ENCODE measurements at regions not wholly inside any gene's neighbourhood (a gene's known extent, or its start where the extent isn't known, plus 50 kb on each side); places are given as distances from the start of the nearest gene placed in this dataset.

DNA sequence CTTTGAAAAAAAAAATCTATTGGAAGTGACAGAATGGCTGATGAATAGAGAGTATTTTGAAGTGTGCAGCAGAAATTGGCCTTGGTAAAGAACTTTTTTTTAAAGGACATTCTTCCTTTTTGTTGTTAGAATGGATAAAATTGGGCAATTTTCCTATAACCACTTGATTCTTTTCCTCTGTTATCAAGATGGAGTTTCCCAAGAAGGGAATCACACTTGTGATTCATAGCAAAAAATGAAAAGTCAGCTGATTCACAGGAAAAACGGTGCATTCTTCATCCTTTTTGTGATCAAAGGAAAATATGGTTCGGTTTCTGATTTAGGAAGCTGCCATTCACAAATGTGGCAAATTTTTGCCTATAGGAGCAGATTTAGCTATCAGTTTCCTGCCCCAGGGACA is 486.8 kb downstream of the GBE1 start:
- DNase-seq (ENCODE audit: insufficient read length) (no peak), FAIRE-seq (no peak)

GRCh38 chr3:81270603-81271379 is 490.7 kb downstream of the GBE1 start:
- FAIRE-seq (no peak), DNase-seq (ENCODE audit: insufficient read length) (no peak)
- TF ChIP-seq TAF1 (IDR thresholded peaks at IDR 0.05; ENCODE audit: borderline replicate concordance, low read depth, low read length) (no peak), POLR2AphosphoS5 (IDR thresholded peaks at IDR 0.05; ENCODE audit: low read depth, low read length) (no peak), POLR2A (IDR thresholded peaks at IDR 0.05; ENCODE audit: low read depth, low read length) (no peak)

More for the DNA sequence above, 486.8 kb downstream of the GBE1 start:
- TF ChIP-seq POLR2A (IDR thresholded peaks at IDR 0.05; ENCODE audit: low read depth, low read length) (no peak), POLR2AphosphoS5 (IDR thresholded peaks at IDR 0.05; ENCODE audit: low read depth, low read length) (no peak), TAF1 (IDR thresholded peaks at IDR 0.05; ENCODE audit: borderline replicate concordance, low read depth, low read length) (no peak)

DNA sequence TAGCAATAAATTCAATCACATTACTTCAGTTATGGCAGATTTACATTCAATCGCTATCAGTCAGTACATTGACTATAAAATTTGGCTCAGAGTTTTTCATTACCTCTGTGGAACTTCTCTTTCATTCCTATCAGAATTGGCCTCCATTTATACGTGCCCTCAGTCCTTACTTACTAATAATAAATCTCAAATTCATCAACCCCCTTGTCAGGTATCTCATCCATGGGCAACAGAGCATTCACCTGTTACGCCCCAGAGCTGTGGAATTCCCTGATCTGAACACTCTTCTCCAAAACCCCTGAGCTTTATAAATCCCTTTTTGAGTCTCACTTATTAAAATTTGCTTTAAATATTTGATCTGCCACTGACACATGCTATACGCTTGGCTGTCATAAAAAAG is 492.9 kb downstream of the GBE1 start:
- no peak for DNase-seq (ENCODE audit: insufficient read length)
- no peak for FAIRE-seq
- TF ChIP-seq POLR2A (IDR thresholded peaks at IDR 0.05; ENCODE audit: low read depth, low read length) (no peak), POLR2AphosphoS5 (IDR thresholded peaks at IDR 0.05; ENCODE audit: low read depth, low read length) (no peak), TAF1 (IDR thresholded peaks at IDR 0.05; ENCODE audit: borderline replicate concordance, low read depth, low read length) (no peak)

GRCh38 chr3:81261996-81262395 is 499.4 kb downstream of the GBE1 start:
- FAIRE-seq (no peak), DNase-seq (ENCODE audit: insufficient read length) (no peak)

GRCh38 chr3:81255463-81255862 is 506.0 kb downstream of the GBE1 start:
- FAIRE-seq (no peak), DNase-seq (ENCODE audit: insufficient read length) (no peak)
- TF ChIP-seq POLR2AphosphoS5 (IDR thresholded peaks at IDR 0.05; ENCODE audit: low read depth, low read length) (no peak), TAF1 (IDR thresholded peaks at IDR 0.05; ENCODE audit: borderline replicate concordance, low read depth, low read length) (no peak), POLR2A (IDR thresholded peaks at IDR 0.05; ENCODE audit: low read depth, low read length) (no peak)

More at GRCh38 chr3:81261996-81262395, 499.4 kb downstream of the GBE1 start:
- TF ChIP-seq POLR2AphosphoS5 (IDR thresholded peaks at IDR 0.05; ENCODE audit: low read depth, low read length), result no peak
- TF ChIP-seq TAF1 (IDR thresholded peaks at IDR 0.05; ENCODE audit: borderline replicate concordance, low read depth, low read length), result no peak

- TF ChIP-seq POLR2AphosphoS5 (IDR thresholded peaks at IDR 0.05; ENCODE audit: low read depth, low read length), result no peak
- no peak for TF ChIP-seq TAF1 (IDR thresholded peaks at IDR 0.05; ENCODE audit: borderline replicate concordance, low read depth, low read length)
- TF ChIP-seq POLR2A (IDR thresholded peaks at IDR 0.05; ENCODE audit: low read depth, low read length), result no peak
- no peak for DNase-seq (ENCODE audit: insufficient read length)
- no peak for FAIRE-seq
Observed at GRCh38 chr3:81251096-81251495, 510.3 kb downstream of the GBE1 start.

GRCh38 chr3:81249540-81250029 is 511.9 kb downstream of the GBE1 start:
- FAIRE-seq (no peak), DNase-seq (ENCODE audit: insufficient read length) (no peak)
- TF ChIP-seq POLR2A (IDR thresholded peaks at IDR 0.05; ENCODE audit: low read depth, low read length), result no peak
- TF ChIP-seq TAF1 (IDR thresholded peaks at IDR 0.05; ENCODE audit: borderline replicate concordance, low read depth, low read length), result no peak
- no peak for TF ChIP-seq POLR2AphosphoS5 (IDR thresholded peaks at IDR 0.05; ENCODE audit: low read depth, low read length)

GRCh38 chr3:81245501-81245900 is 515.9 kb downstream of the GBE1 start:
- DNase-seq (ENCODE audit: insufficient read length) (no peak), FAIRE-seq (no peak)
- TF ChIP-seq POLR2A (IDR thresholded peaks at IDR 0.05; ENCODE audit: low read depth, low read length), result no peak
- TF ChIP-seq TAF1 (IDR thresholded peaks at IDR 0.05; ENCODE audit: borderline replicate concordance, low read depth, low read length), result no peak
- TF ChIP-seq POLR2AphosphoS5 (IDR thresholded peaks at IDR 0.05; ENCODE audit: low read depth, low read length), result no peak

- TF ChIP-seq POLR2AphosphoS5 (IDR thresholded peaks at IDR 0.05; ENCODE audit: low read depth, low read length) (no peak), POLR2A (IDR thresholded peaks at IDR 0.05; ENCODE audit: low read depth, low read length) (no peak)
- DNase-seq (ENCODE audit: insufficient read length), result no peak
- FAIRE-seq, result no peak
Observed at GRCh38 chr3:81245043-81245442, 516.4 kb downstream of the GBE1 start.

- FAIRE-seq, result no peak
- TF ChIP-seq TAF1 (IDR thresholded peaks at IDR 0.05; ENCODE audit: borderline replicate concordance, low read depth, low read length), result no peak
- no peak for TF ChIP-seq POLR2AphosphoS5 (IDR thresholded peaks at IDR 0.05; ENCODE audit: low read depth, low read length)
- no peak for TF ChIP-seq POLR2A (IDR thresholded peaks at IDR 0.05; ENCODE audit: low read depth, low read length)
Observed at GRCh38 chr3:81244231-81244630, 517.2 kb downstream of the GBE1 start.

GRCh38 chr3:81242871-81243270 is 518.6 kb downstream of the GBE1 start:
- no peak for FAIRE-seq
- no peak for DNase-seq (ENCODE audit: insufficient read length)
- no peak for TF ChIP-seq POLR2AphosphoS5 (IDR thresholded peaks at IDR 0.05; ENCODE audit: low read depth, low read length)
- TF ChIP-seq TAF1 (IDR thresholded peaks at IDR 0.05; ENCODE audit: borderline replicate concordance, low read depth, low read length), result no peak
- no peak for TF ChIP-seq POLR2A (IDR thresholded peaks at IDR 0.05; ENCODE audit: low read depth, low read length)

More at GRCh38 chr3:81244231-81244630, 517.2 kb downstream of the GBE1 start:
- no peak for DNase-seq (ENCODE audit: insufficient read length)

- DNase-seq (ENCODE audit: insufficient read length) (no peak), FAIRE-seq (no peak)
- TF ChIP-seq POLR2AphosphoS5 (IDR thresholded peaks at IDR 0.05; ENCODE audit: low read depth, low read length) (no peak), TAF1 (IDR thresholded peaks at IDR 0.05; ENCODE audit: borderline replicate concordance, low read depth, low read length) (no peak), POLR2A (IDR thresholded peaks at IDR 0.05; ENCODE audit: low read depth, low read length) (no peak)
Observed at GRCh38 chr3:81237181-81237580, 524.3 kb downstream of the GBE1 start.
